OCI-LY7 (cell line): ENCODE measurements at regions not wholly inside any gene's neighbourhood (a gene's known extent, or its start where the extent isn't known, plus 50 kb on each side); places are given as distances from the start of the nearest gene placed in this dataset.

Experiments used
- BruUV-seq: library from RNA; stranded (reverse); fragments of 400-500 nt; replicated peaks from 2 replicates; lab custom pipeline; 2021; lab: Mats Ljungman, UMichigan
- CTCF ChIA-PET: fragments of 300-600 bp; sonication (Branson Sonifier 250); formaldehyde crosslinking; loops from one replicate; lab custom pipeline; 2022; ENCODE audit warnings: antibody characterized with exemption; ENCODE audit not compliant: unreplicated experiment; lab: Charles Lee
- POLR2A ChIA-PET: fragments of 300-600 bp; sonication (Branson Sonifier 250); formaldehyde crosslinking; loops from one replicate; lab custom pipeline; 2022; ENCODE audit warnings: antibody characterized with exemption; lab: Charles Lee
- DNase-seq: peaks from one replicate; pipeline ENCODE4 v3.0.0-alpha.2; 2015; ENCODE audit warnings: low spot score
- H2AFZ ChIP-seq: fragments of 200-600 bp; sonication (generic), shearing (Covaris generic); 2 replicates; pipeline ENCODE4 v1.6.1; 2014; ENCODE audit warnings: mild to moderate bottlenecking, antibody characterized with exemption, low read length, moderate library complexity
- H3K27ac ChIP-seq: fragments of 200-600 bp; sonication (generic); 2 replicates; pipeline ENCODE4 v1.5.1; 2014; ENCODE audit warnings: mixed run types, low read depth, mild to moderate bottlenecking, moderate library complexity, low read length, inconsistent platforms; ENCODE audit not compliant: poor library complexity, severe bottlenecking
- H3K36me3 ChIP-seq: fragments of 200-600 bp; sonication (generic); 2 replicates; pipeline ENCODE4 v1.6.1; 2014; ENCODE audit warnings: mild to moderate bottlenecking, antibody characterized with exemption, low read length, moderate library complexity, mixed read lengths; ENCODE audit not compliant: insufficient read depth
- H3K4me1 ChIP-seq: fragments of 200-600 bp; sonication (generic); 2 replicates; pipeline ENCODE4 v1.5.1; 2014; ENCODE audit warnings: mild to moderate bottlenecking, low read length; ENCODE audit not compliant: insufficient read depth, poor library complexity, severe bottlenecking
- H3K4me2 ChIP-seq: fragments of 200-600 bp; sonication (generic); 2 replicates; pipeline ENCODE4 v1.6.1; 2014; ENCODE audit warnings: mild to moderate bottlenecking, low read length
- H3K4me3 ChIP-seq: fragments of 200-600 bp; sonication (generic); 2 replicates; pipeline ENCODE4 v1.5.1; 2014; ENCODE audit warnings: mild to moderate bottlenecking, low read depth, low read length; ENCODE audit not compliant: poor library complexity, severe bottlenecking
- H3K79me2 ChIP-seq: fragments of 200-600 bp; sonication (generic); 2 replicates; pipeline ENCODE4 v1.6.1; 2016; ENCODE audit warnings: low read depth, mild to moderate bottlenecking, low read length, moderate library complexity, mixed read lengths; ENCODE audit not compliant: insufficient read depth
- H3K9me2 ChIP-seq: fragments of 200-600 bp; sonication (generic); 2 replicates; pipeline ENCODE4 v1.6.1; 2016; ENCODE audit warnings: mild to moderate bottlenecking, low read length, mixed read lengths; ENCODE audit not compliant: insufficient read depth
- H3K9me3 ChIP-seq: fragments of 200-600 bp; sonication (generic); 2 replicates; pipeline ENCODE4 v1.6.1; 2014; ENCODE audit warnings: mild to moderate bottlenecking, mixed run types, low read length, mixed read lengths
- H4K20me1 ChIP-seq: fragments of 200-600 bp; sonication (generic); 2 replicates; pipeline ENCODE4 v1.6.1; 2014; ENCODE audit warnings: mild to moderate bottlenecking, antibody characterized with exemption, low read length, moderate library complexity, mixed read lengths; ENCODE audit not compliant: insufficient read depth
- EZH2phosphoT487 ChIP-seq: fragments of 200-600 bp; sonication (generic); IDR thresholded peaks from 2 replicates; pipeline ENCODE4 v1.6.1; 2018; ENCODE audit warnings: low read depth, borderline replicate concordance, mild to moderate bottlenecking, mixed run types, antibody characterized with exemption, low read length, moderate library complexity, mixed read lengths
- intact Hi-C: fragments of 100-400 bp; cut with micrococcal nuclease; formaldehyde crosslinking; loops from one replicate; pipeline ENCODE4 v1.10.0; 2022; ENCODE audit not compliant: unreplicated experiment
- TF ChIP-seq, protein P1 (sequence below): fragments of 200-600 bp; sonication (generic); conservative IDR thresholded peaks from 2 replicates; pipeline ENCODE4 v1.5.1; 2014; ENCODE audit warnings: mild to moderate bottlenecking, antibody characterized with exemption, low read length, moderate library complexity, mixed read lengths

DNA sequence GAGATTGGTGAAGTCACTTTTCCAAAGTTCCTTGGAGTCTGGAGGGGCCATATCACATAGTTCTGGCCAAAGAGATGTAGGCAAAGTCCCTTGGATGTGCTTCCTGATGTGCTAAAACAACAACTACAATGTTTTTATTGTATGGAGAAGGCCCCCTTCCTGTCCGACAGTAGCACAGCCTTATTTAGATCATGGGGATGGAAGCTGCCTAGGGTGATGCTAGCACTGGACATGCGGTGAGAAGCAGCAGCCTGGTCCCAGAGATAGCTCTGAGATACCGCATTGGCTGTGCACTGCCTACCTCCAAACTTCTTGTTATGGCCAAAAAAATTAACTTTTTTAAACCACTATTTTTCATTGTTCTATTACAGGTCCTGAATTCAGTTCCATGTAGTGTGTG, 137.6 kb downstream of the AQP9 start:
- no peak overlapping the region for H3K27ac ChIP-seq
- H3K4me3 ChIP-seq, result no peak overlapping the region
- no peaks in the 10 kb centered on the region for H4K20me1 ChIP-seq
- POLR2A ChIA-PET, result no interaction called here
- H3K4me2 ChIP-seq, result no peak overlapping the region
- peaks cover 11% of the 10 kb centered on the region; the same call in 1 of the 2 replicates for H3K9me3 ChIP-seq
- no peaks in the 10 kb centered on the region for H3K4me1 ChIP-seq
- no peak for DNase-seq
- intact Hi-C loops, result no loop called here
- no peak overlapping the region for H2AFZ ChIP-seq
- H3K79me2 ChIP-seq, result no peaks in the 10 kb centered on the region
- H3K36me3 ChIP-seq, result no peaks in the 10 kb centered on the region
- BruUV-seq, result no TSS peak
- no peaks in the 10 kb centered on the region for H3K9me2 ChIP-seq
- no peak for TF ChIP-seq EZH2phosphoT487
- TF ChIP-seq, protein P1, sequence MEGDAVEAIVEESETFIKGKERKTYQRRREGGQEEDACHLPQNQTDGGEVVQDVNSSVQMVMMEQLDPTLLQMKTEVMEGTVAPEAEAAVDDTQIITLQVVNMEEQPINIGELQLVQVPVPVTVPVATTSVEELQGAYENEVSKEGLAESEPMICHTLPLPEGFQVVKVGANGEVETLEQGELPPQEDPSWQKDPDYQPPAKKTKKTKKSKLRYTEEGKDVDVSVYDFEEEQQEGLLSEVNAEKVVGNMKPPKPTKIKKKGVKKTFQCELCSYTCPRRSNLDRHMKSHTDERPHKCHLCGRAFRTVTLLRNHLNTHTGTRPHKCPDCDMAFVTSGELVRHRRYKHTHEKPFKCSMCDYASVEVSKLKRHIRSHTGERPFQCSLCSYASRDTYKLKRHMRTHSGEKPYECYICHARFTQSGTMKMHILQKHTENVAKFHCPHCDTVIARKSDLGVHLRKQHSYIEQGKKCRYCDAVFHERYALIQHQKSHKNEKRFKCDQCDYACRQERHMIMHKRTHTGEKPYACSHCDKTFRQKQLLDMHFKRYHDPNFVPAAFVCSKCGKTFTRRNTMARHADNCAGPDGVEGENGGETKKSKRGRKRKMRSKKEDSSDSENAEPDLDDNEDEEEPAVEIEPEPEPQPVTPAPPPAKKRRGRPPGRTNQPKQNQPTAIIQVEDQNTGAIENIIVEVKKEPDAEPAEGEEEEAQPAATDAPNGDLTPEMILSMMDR, result no peak
- CTCF ChIA-PET, result no interaction called here

DNA sequence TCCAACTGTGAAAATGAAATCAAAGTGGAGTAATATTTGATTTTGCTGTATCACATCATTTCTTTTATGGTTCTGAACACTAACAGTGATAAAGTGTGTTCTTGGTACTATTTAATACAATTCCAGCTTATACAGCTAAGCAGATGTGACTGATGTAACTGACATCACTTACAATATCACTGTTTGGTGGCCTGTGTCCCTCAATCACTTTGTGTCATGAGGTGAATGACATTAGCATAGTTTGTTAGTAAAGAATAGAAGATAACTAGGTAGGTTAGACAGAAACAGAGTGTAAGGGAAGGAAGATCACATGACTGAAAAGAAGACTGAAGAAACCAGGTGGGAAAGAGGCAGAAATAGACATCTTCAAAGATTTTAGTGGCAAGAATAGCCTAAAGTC, 138.7 kb downstream of the AQP9 start:
- H2AFZ ChIP-seq, result no peak overlapping the region
- no TSS peak for BruUV-seq
- TF ChIP-seq, protein P1, result no peak
- TF ChIP-seq EZH2phosphoT487, result no peak
- H3K4me2 ChIP-seq, result no peak overlapping the region
- H3K4me3 ChIP-seq, result no peak overlapping the region
- no peak for DNase-seq
- H3K36me3 ChIP-seq, result no peaks in the 10 kb centered on the region
- no peaks in the 10 kb centered on the region for H4K20me1 ChIP-seq
- H3K27ac ChIP-seq, result no peak overlapping the region
- ChIA-PET CTCF (no interaction called here), POLR2A (no interaction called here)
- H3K79me2 ChIP-seq, result no peaks in the 10 kb centered on the region
- intact Hi-C loops, result no loop called here
- H3K4me1 ChIP-seq, result no peaks in the 10 kb centered on the region
- no peaks in the 10 kb centered on the region for H3K9me2 ChIP-seq
- H3K9me3 ChIP-seq, result no peaks in the 10 kb centered on the region

DNA sequence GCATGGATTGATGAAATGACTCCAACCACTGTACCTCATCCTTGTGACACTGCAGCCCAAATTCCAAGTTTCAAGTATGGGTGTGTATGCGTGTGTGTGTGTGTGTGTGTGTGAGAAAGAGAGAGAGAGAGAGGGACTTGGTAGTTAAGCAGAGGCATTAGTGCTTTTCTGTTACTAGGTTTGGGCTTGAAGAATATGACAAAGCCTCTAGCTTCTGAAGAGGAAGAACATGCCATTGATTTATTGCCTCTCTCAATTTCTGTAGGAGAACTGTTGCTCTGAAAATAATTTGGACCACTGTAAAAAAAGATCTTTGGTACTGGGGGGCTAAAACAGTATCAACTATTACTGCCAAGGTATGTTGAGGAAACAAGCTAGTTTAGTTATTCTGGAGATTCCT, 139.2 kb downstream of the AQP9 start:
- Histone ChIP-seq H4K20me1 (no peaks in the 10 kb centered on the region), H3K36me3 (no peaks in the 10 kb centered on the region), H3K27ac (no peak overlapping the region), H3K4me1 (no peaks in the 10 kb centered on the region), H3K4me3 (no peak overlapping the region), H3K9me3 (no peaks in the 10 kb centered on the region), H3K4me2 (no peak overlapping the region), H2AFZ (no peak overlapping the region), H3K79me2 (no peaks in the 10 kb centered on the region), H3K9me2 (no peaks in the 10 kb centered on the region)
- BruUV-seq, result no TSS peak
- CTCF ChIA-PET, result no interaction called here
- intact Hi-C loops, result no loop called here
- no peak for DNase-seq
- POLR2A ChIA-PET, result no interaction called here
- no peak for TF ChIP-seq EZH2phosphoT487
- TF ChIP-seq, protein P1, result no peak
